SK-N-SH (cell line): ENCODE measurements at regions not wholly inside any gene's neighbourhood (a gene's known extent, or its start where the extent isn't known, plus 50 kb on each side); places are given as distances from the start of the nearest gene placed in this dataset.

Experiments used
- CTCF ChIA-PET: fragments of 300-600, 350-600 bp; formaldehyde crosslinking; extraction: SDS; loops from one replicate; lab custom pipeline; 2021; lab: Yijun Ruan, JAX
- POLR2A ChIA-PET: fragments of 350-600 bp; sonication (Branson Sonifier 250); formaldehyde crosslinking; extraction: SDS; loops from one replicate; lab custom pipeline; 2020; ENCODE audit warnings: antibody characterized with exemption, inconsistent platforms; lab: Yijun Ruan, JAX
- DNase-seq: peaks from one replicate; pipeline ENCODE4 v3.0.0; 2012
- H2AFZ ChIP-seq: fragments of 200-600 bp; sonication (generic); 2 replicates; pipeline ENCODE4 v1.8.1; 2016; ENCODE audit warnings: antibody characterized with exemption, mild to moderate bottlenecking, low read depth
- H3F3A ChIP-seq: fragments of 200-600 bp; sonication (generic); replicated peaks from 2 replicates; pipeline ENCODE3; 2016; ENCODE audit warnings: antibody characterized with exemption, mild to moderate bottlenecking; ENCODE audit not compliant: insufficient read depth
- H3K27ac ChIP-seq, 2 experiments: fragments of 200-500 bp in 1 of 2; fragments of 200-600 bp in 1 of 2; sonication (Bioruptor generic) in 1 of 2; sonication (generic), shearing (Covaris generic) in 1 of 2; 2 replicates each; pipeline versions ENCODE4 v1.5.1 to v1.6.1; 2014 to 2016; ENCODE audit warnings: low read depth in 2 of 2, inconsistent platforms in 1 of 2, low read length in 1 of 2, mild to moderate bottlenecking in 1 of 2, mixed read lengths in 1 of 2
- H3K27me3 ChIP-seq: fragments of 200-600 bp; sonication (generic), shearing (Covaris generic); 2 replicates; pipeline ENCODE4 v1.6.1; 2016; ENCODE audit warnings: mixed run types; ENCODE audit not compliant: insufficient read depth
- H3K36me3 ChIP-seq, 2 experiments: fragments of 200-500 bp in 1 of 2; fragments of 200-600 bp in 1 of 2; sonication (Bioruptor generic) in 1 of 2; sonication (generic) in 1 of 2; replicated peaks in 1 of 2; 2 replicates each; pipeline versions ENCODE3 to v1.5.1; 2014 to 2016; ENCODE audit warnings: low read length in 1 of 2, mild to moderate bottlenecking in 1 of 2; ENCODE audit not compliant: insufficient read depth in 2 of 2, control insufficient read depth in 1 of 2
- H3K4me1 ChIP-seq, 2 experiments: fragments of 200-500 bp in 1 of 2; fragments of 200-600 bp in 1 of 2; sonication (Bioruptor generic) in 1 of 2; sonication (generic), shearing (Covaris generic) in 1 of 2; 2 replicates each; pipeline versions ENCODE4 v1.5.1 to v1.6.1; 2014 to 2016; ENCODE audit warnings: low read depth in 1 of 2, low read length in 1 of 2, mixed run types in 1 of 2; ENCODE audit not compliant: insufficient read depth in 2 of 2, control insufficient read depth in 1 of 2
- H3K4me2 ChIP-seq: fragments of 200-600 bp; sonication (generic), shearing (Covaris generic); 2 replicates; pipeline ENCODE4 v1.6.1; 2017; ENCODE audit warnings: mixed run types
- H3K4me3 ChIP-seq, 2 experiments: fragments of 200-500 bp in 1 of 2; fragments of 200-600 bp in 1 of 2; sonication (Bioruptor generic) in 1 of 2; sonication (generic), shearing (Covaris generic) in 1 of 2; 2 replicates each; pipeline versions ENCODE4 v1.5.1 to v1.8.1; 2014 to 2016; ENCODE audit warnings: low read depth in 2 of 2, inconsistent platforms in 1 of 2, low read length in 1 of 2, mild to moderate bottlenecking in 1 of 2, mixed read lengths in 1 of 2, moderate library complexity in 1 of 2
- H3K79me2 ChIP-seq: fragments of 200-600 bp; sonication (generic); 2 replicates; pipeline ENCODE4 v1.8.1; 2017; ENCODE audit warnings: mild to moderate bottlenecking; ENCODE audit not compliant: insufficient read depth
- H3K9ac ChIP-seq: fragments of 200-600 bp; sonication (generic); 2 replicates; pipeline ENCODE4 v1.6.1; 2017; ENCODE audit warnings: mixed run types
- H3K9me2 ChIP-seq: fragments of 200-600 bp; sonication (generic); 2 replicates; pipeline ENCODE4 v1.6.1; 2017; ENCODE audit warnings: mixed run types
- H3K9me3 ChIP-seq: fragments of 200-600 bp; sonication (generic); 2 replicates; pipeline ENCODE4 v1.6.1; 2017; ENCODE audit warnings: mixed run types, mild to moderate bottlenecking, moderate library complexity
- H4K20me1 ChIP-seq: fragments of 200-600 bp; sonication (generic); 2 replicates; pipeline ENCODE4 v1.6.1; 2017; ENCODE audit warnings: mild to moderate bottlenecking, mixed run types; ENCODE audit not compliant: insufficient read depth
- ELF1 ChIP-seq: IDR thresholded peaks from 2 replicates; pipeline ENCODE4 v1.4.0; 2012
- FOSL2 ChIP-seq: IDR thresholded peaks from 2 replicates; pipeline ENCODE4 v1.4.0; 2012; ENCODE audit warnings: low read depth, mild to moderate bottlenecking, moderate library complexity, borderline replicate concordance
- FOXJ3 ChIP-seq: sonication (generic); formaldehyde crosslinking; IDR thresholded peaks from 2 replicates; pipeline ENCODE4 v1.5.1; 2020; ENCODE audit warnings: mild to moderate bottlenecking, missing genetic modification reagents
- GABPA ChIP-seq: IDR thresholded peaks from 2 replicates; pipeline ENCODE4 v1.4.0; 2012; ENCODE audit warnings: low read depth, mild to moderate bottlenecking
- IRF3 ChIP-seq: fragments of 150-350 bp; IDR thresholded peaks from 2 replicates; pipeline ENCODE4 v1.6.1; 2016; ENCODE audit warnings: mild to moderate bottlenecking, low read depth, low read length
- JUND ChIP-seq: IDR thresholded peaks from 2 replicates; pipeline ENCODE4 v1.4.0; 2012
- MEF2A ChIP-seq: IDR thresholded peaks from 2 replicates; pipeline ENCODE4 v1.4.0; 2012; ENCODE audit warnings: low read depth, borderline replicate concordance
- MXI1 ChIP-seq: IDR thresholded peaks from 2 replicates; pipeline ENCODE4 v1.6.1; 2012; ENCODE audit warnings: mild to moderate bottlenecking, low read depth, low read length, improper control_type of control experiment
- NFIC ChIP-seq: IDR thresholded peaks from 2 replicates; pipeline ENCODE4 v1.4.0; 2012; ENCODE audit warnings: borderline replicate concordance
- NRF1 ChIP-seq: IDR thresholded peaks from 2 replicates; pipeline ENCODE4 v1.6.1; 2012; ENCODE audit warnings: low read depth, mild to moderate bottlenecking, low read length
- POLR2AphosphoS5 ChIP-seq: IDR thresholded peaks from 2 replicates; pipeline ENCODE4 v1.6.1; 2012; ENCODE audit warnings: low read depth, low read length
- SIN3A ChIP-seq: IDR thresholded peaks from 2 replicates; pipeline ENCODE4 v1.6.1; 2012; ENCODE audit warnings: low read depth, mild to moderate bottlenecking, low read length, moderate library complexity, borderline replicate concordance
- SMC3 ChIP-seq: IDR thresholded peaks from 2 replicates; pipeline ENCODE4 v1.6.1; 2012; ENCODE audit warnings: low read depth, low read length, improper control_type of control experiment
- TCF12 ChIP-seq: IDR thresholded peaks from 2 replicates; pipeline ENCODE4 v1.4.0; 2012
- TEAD4 ChIP-seq: IDR thresholded peaks from 2 replicates; pipeline ENCODE4 v1.4.0; 2012; ENCODE audit warnings: mild to moderate bottlenecking, borderline replicate concordance; ENCODE audit not compliant: insufficient read depth
- ZBTB33 ChIP-seq: IDR thresholded peaks from 2 replicates; pipeline ENCODE4 v1.4.0; 2012; ENCODE audit warnings: low read depth, borderline replicate concordance
- WGBS: methylation state at CpG from one replicate; pipeline ENCODE4 v1.1.6; 2017; ENCODE audit warnings: low lambda C conversion rate; 5-methylcytosine and 5-hydroxymethylcytosine counted together

DNA sequence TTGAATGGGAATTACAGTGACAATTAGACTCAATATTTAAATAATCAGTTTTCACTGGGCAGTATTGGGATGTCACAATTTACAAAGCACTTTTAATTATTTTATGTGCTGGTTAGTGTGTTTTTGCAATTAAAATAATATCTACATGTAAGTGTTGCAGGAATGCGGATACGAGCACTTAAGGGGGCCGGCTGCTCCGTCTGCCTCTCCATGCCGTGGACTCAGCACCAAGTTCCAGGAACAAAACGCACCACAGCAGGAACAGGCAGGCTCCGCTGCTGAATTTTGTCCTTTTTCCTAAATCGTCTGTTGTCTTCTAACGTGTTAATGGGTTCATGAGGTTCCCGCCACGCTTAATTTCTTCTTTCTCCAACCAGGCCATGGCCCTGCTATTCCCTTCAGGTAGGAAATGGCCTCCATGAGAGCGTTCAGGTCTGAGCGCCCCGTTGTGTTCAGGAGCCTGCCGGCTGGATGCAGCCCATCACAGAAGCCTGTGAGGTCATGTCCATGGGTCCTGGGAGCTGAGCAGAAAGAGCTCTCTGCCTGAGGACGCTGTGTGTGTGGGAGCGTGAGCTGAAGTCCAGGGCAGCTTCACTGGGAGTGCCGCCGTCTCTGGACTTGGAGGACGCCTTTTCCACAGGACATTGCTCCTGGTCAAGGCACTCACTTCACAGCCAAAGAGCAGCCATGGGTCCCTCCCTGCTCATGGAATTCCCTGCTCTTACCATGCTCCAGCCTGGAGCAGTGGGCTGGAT, 730.3 kb downstream of the BRD1 start:
- TF ChIP-seq SMC3 (no peak), JUND (no peak), TEAD4 (no peak)
- Histone ChIP-seq H3K27ac (no peak overlapping the region), H3K9me3 (no peaks in the 10 kb centered on the region), H3K36me3 (no peaks in the 10 kb centered on the region), H3K4me2 (no peak overlapping the region), H3K79me2 (no peaks in the 10 kb centered on the region), H3K4me3 (no peak overlapping the region), H3K9ac (no peak overlapping the region), H2AFZ (no peak overlapping the region), H3K27me3 (peaks cover 5% of the 10 kb centered on the region; the same call in 1 of the 2 replicates), H4K20me1 (no peaks in the 10 kb centered on the region), H3F3A (no peaks in the 10 kb centered on the region), H3K9me2 (no peaks in the 10 kb centered on the region), H3K4me1 (peaks cover 0 to 10% of the 10 kb centered on the region in 2 experiments; a peak in 1 of 4 replicates)
- 59% methylated on average over 16 of the region's 20 CpGs for WGBS
- ChIA-PET POLR2A (no interaction called here), CTCF (no interaction called here)
- DNase-seq: no peak

- Histone ChIP-seq H2AFZ (no peak overlapping the region), H3K4me1 (peaks cover 0 to 3% of the 10 kb centered on the region in 2 experiments; a peak in 1 of 4 replicates), H3K36me3 (no peaks in the 10 kb centered on the region), H3K9ac (no peak overlapping the region), H3K27me3 (peaks cover 5% of the 10 kb centered on the region; the same call in 1 of the 2 replicates), H3K4me3 (no peak overlapping the region), H3K79me2 (no peaks in the 10 kb centered on the region), H4K20me1 (no peaks in the 10 kb centered on the region), H3K27ac (no peak overlapping the region), H3K9me2 (no peaks in the 10 kb centered on the region), H3F3A (no peaks in the 10 kb centered on the region), H3K9me3 (no peaks in the 10 kb centered on the region), H3K4me2 (no peak overlapping the region)
- POLR2A ChIA-PET: no interaction called here
- WGBS: 69% methylated on average over 5 of the region's 9 CpGs
- no peak for TF ChIP-seq GABPA
- no peak for TF ChIP-seq NRF1
- TF ChIP-seq MXI1: no peak
- no peak for TF ChIP-seq NFIC
- no peak for TF ChIP-seq IRF3
- TF ChIP-seq ELF1: no peak
- TF ChIP-seq MEF2A: no peak
- no peak for TF ChIP-seq FOXJ3
- CTCF ChIA-PET: no interaction called here
- no peak for DNase-seq
Measured at GRCh38 chr22:49096476-49096875, 731.2 kb downstream of the BRD1 start.

DNA sequence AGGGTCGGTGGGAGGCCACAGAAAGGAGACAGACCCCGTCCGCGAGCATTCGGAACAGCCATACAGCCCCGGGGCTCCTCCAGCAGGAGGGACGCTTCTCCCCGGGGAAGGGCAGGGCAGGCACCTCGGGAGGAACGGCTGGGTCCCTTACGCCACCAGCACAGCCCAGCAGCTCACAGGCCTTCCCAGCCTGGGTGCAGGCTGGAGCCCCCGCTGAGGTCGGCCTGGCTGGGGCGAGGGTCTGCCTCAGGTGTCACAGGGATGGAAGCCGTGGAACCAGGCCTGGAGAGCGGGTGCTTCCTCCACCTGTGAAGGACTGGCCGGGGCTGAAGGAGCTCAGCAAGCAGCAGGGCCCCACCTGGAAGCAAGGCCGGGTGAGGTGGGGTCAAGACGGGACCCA, 732.3 kb downstream of the BRD1 start:
- Histone ChIP-seq H3K27ac (no peak overlapping the region), H3K36me3 (no peaks in the 10 kb centered on the region), H3K9ac (no peak overlapping the region), H2AFZ (no peak overlapping the region), H3F3A (no peaks in the 10 kb centered on the region), H4K20me1 (no peaks in the 10 kb centered on the region), H3K9me2 (no peaks in the 10 kb centered on the region), H3K79me2 (no peaks in the 10 kb centered on the region), H3K9me3 (no peaks in the 10 kb centered on the region), H3K27me3 (no peaks in the 10 kb centered on the region; the same call in 1 of the 2 replicates), H3K4me3 (no peak overlapping the region), H3K4me1 (no peaks in the 10 kb centered on the region; a peak in 1 of 4 replicates), H3K4me2 (no peak overlapping the region)
- TF ChIP-seq POLR2AphosphoS5 (no peak), SIN3A (no peak), ZBTB33 (no peak), TCF12 (no peak), FOSL2 (no peak)
- ChIA-PET CTCF (interaction anchor here (1.1 kb wide), 1 partner anchor 10 kb away, joined by 3 read pairs; no protein-coding TSS in a partner anchor), POLR2A (no interaction called here)
- 48% methylated on average over 14 of the region's 19 CpGs for WGBS
- no peak for DNase-seq
